ENCODE measurements at regions not wholly inside any gene's neighbourhood (a gene's known extent, or its start where the extent isn't known, plus 50 kb on each side); places are given as distances from the start of the nearest gene placed in this dataset.

DNA sequence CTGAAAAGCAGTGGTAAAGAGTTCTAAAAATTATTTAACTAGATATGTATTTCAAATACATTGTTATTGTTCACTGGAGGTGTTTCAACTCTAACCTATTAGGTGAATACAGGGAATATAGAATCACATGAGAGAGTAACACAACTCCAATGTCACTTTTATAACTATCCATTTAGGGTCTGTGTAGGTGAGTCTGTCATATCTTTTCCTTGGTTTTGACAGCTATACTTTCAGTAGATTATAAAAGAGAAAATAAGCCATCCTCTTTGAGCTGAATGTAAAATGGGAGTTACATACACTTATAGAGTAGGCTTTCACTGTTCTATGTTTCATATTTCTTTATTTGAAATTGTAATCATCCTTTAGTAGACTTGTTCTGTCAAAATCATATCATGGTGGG is 2321.0 kb downstream of the PCDH9 start:
- Histone ChIP-seq H3K4me3 (replicated peaks in 1 of 3) (no peak overlapping the region), H3K27ac (no peak overlapping the region), H3K4me1 (no peaks in the 10 kb centered on the region), H3K36me3 (no peaks in the 10 kb centered on the region), H3K27me3 (no peaks in the 10 kb centered on the region), H3K9me3 (no peaks in the 10 kb centered on the region)
- no peak for DNase-seq
- intact Hi-C loops (cut with DNase I) = no loop called here
- TF ChIP-seq POLR2A (IDR thresholded peaks at IDR 0.05) = no peak
- TF ChIP-seq, protein P1, sequence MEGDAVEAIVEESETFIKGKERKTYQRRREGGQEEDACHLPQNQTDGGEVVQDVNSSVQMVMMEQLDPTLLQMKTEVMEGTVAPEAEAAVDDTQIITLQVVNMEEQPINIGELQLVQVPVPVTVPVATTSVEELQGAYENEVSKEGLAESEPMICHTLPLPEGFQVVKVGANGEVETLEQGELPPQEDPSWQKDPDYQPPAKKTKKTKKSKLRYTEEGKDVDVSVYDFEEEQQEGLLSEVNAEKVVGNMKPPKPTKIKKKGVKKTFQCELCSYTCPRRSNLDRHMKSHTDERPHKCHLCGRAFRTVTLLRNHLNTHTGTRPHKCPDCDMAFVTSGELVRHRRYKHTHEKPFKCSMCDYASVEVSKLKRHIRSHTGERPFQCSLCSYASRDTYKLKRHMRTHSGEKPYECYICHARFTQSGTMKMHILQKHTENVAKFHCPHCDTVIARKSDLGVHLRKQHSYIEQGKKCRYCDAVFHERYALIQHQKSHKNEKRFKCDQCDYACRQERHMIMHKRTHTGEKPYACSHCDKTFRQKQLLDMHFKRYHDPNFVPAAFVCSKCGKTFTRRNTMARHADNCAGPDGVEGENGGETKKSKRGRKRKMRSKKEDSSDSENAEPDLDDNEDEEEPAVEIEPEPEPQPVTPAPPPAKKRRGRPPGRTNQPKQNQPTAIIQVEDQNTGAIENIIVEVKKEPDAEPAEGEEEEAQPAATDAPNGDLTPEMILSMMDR (IDR thresholded peaks at IDR 0.05) = no peak

DNA sequence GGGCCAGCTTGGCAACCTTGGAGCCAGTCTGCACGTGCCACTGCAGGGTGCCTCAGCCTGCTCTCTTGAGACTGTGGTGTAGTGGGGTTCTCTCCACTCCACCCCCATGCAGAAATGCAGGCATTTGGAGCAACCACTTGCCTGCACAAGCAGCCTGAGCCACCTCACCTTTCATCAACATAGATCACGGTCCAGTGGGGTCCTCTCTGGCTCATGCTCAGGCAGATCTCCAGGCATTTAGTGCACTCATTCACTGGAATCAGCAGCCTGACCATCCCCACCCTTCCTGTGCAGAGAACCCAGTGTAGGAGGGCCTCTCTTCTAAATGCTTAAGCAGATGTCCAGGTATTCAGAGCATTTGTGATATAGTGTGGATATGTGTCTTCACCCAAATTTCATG is 2330.1 kb downstream of the PCDH9 start:
- TF ChIP-seq, protein P1 (IDR thresholded peaks at IDR 0.05) = no peak
- no peak for TF ChIP-seq POLR2A (IDR thresholded peaks at IDR 0.05)
- H3K27ac ChIP-seq = no peak overlapping the region
- no peak overlapping the region for H3K4me3 ChIP-seq (replicated peaks in 1 of 3)
- H3K36me3 ChIP-seq = no peaks in the 10 kb centered on the region
- intact Hi-C loops (cut with DNase I) = no loop called here
- 92% methylated on average over 2 of the region's 2 CpGs; no CpG with 5 or more reads in 1 of the 2 donors for WGBS, 2 donors
- no peaks in the 10 kb centered on the region for H3K4me1 ChIP-seq
- H3K27me3 ChIP-seq = no peaks in the 10 kb centered on the region
- no peak for DNase-seq
- H3K9me3 ChIP-seq = no peaks in the 10 kb centered on the region

DNA sequence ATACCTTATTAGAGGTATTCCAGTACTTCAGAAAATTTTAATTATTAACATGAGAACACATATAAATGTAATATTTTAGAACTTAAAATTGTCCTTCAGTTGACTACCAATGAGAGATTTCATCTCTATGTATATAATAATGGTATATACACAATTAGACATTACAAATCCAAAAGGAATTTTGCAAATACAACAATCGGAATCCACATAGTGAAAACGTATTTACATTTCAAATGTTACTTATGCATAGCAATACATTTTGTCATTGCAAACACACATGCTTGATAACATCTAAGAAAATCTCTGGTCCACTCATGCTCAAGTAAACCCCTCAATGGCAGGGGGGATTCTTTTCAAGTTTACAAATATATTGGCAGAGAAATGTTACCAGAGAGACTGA is 2345.2 kb downstream of the PCDH9 start:
- 82 to 84% methylated on average over 2 of the region's 2 CpGs for WGBS, 2 donors
- intact Hi-C loops (cut with DNase I) = no loop called here

DNA sequence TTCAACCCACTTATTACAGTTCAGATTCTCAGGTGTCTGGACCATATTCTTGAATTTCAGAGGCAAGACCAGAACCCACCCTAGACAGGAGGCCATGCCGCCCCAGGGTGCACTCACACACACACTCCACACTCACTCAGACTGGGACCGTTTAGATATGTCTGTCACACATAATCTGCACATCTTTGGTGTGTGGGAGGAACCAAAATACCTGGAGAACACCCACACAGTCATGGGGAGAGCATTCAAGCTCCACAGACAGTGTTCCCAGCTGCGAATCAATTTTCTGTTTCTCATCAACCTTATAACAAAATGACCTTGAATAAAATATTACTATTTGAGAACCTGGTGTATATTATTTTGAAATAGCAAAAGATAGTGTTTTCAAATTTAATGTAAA is 2353.0 kb downstream of the PCDH9 start:
- H3K4me1 ChIP-seq = no peaks in the 10 kb centered on the region
- H3K27ac ChIP-seq = no peak overlapping the region
- intact Hi-C loops (cut with DNase I) = no loop called here
- H3K9me3 ChIP-seq = no peaks in the 10 kb centered on the region
- TF ChIP-seq POLR2A (IDR thresholded peaks at IDR 0.05) = no peak
- TF ChIP-seq, protein P1 (IDR thresholded peaks at IDR 0.05) = no peak
- no peak for DNase-seq
- WGBS, 2 donors = 79 to 81% methylated on average over 3 of the region's 3 CpGs
- H3K36me3 ChIP-seq = no peaks in the 10 kb centered on the region
- H3K4me3 ChIP-seq (replicated peaks in 1 of 3) = no peak overlapping the region
- no peaks in the 10 kb centered on the region for H3K27me3 ChIP-seq

More for the DNA sequence above, 2345.2 kb downstream of the PCDH9 start:
- Histone ChIP-seq H3K4me1 (no peaks in the 10 kb centered on the region), H3K9me3 (no peaks in the 10 kb centered on the region), H3K4me3 (replicated peaks in 1 of 3) (no peak overlapping the region), H3K27me3 (no peaks in the 10 kb centered on the region), H3K27ac (no peak overlapping the region), H3K36me3 (no peaks in the 10 kb centered on the region)
- TF ChIP-seq, protein P1 (IDR thresholded peaks at IDR 0.05) = no peak
- no peak for TF ChIP-seq POLR2A (IDR thresholded peaks at IDR 0.05)
- DNase-seq = no peak

DNA sequence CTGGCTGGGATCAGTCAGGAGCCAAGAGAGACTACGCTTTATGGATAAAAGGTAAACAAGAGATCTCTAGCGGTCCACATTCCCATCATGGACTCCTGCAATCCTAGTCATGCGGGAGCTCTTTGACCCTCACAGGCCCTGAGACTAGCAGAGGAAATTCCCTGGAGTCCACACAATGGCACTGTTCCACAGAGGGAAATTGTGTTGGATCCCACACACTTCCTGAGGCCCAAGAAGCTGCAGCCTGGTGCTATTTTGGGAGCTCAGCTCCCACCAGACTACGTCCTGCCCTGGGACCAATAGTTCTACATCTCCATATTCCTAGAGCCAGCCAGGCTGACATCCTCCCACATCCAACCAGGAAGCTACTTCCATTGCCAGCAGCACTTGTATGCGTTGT is 2358.4 kb downstream of the PCDH9 start:
- intact Hi-C loops (cut with DNase I) = no loop called here
- no peak for DNase-seq
- no peaks in the 10 kb centered on the region for H3K36me3 ChIP-seq
- H3K4me3 ChIP-seq (replicated peaks in 1 of 3) = no peak overlapping the region
- no peaks in the 10 kb centered on the region for H3K4me1 ChIP-seq
- no peak overlapping the region for H3K27ac ChIP-seq
- 76 to 85% methylated on average over 5 of the region's 5 CpGs for WGBS, 2 donors
- H3K27me3 ChIP-seq = no peaks in the 10 kb centered on the region
- H3K9me3 ChIP-seq = no peaks in the 10 kb centered on the region
- TF ChIP-seq, protein P1 (IDR thresholded peaks at IDR 0.05) = no peak
- TF ChIP-seq POLR2A (IDR thresholded peaks at IDR 0.05) = no peak
